ENCODE measurements at regions not wholly inside any gene's neighbourhood (a gene's known extent, or its start where the extent isn't known, plus 50 kb on each side); places are given as distances from the start of the nearest gene placed in this dataset.
"Not testable (repeated sequence)": the region's sequence is repeated elsewhere in the genome, so short reads cannot be mapped to it uniquely, and the experiment has no call there.

- H3K36me3 ChIP-seq: no peaks in the 10 kb centered on the region
- H3K4me1 ChIP-seq: no peaks in the 10 kb centered on the region
- H3K4me3 ChIP-seq (ENCODE audit: low read depth, low read length): no peak overlapping the region
- TF ChIP-seq CTCF (IDR thresholded peaks at IDR 0.05; ENCODE audit: low read depth, low read length): no peak
- H3K9me3 ChIP-seq: no peaks in the 10 kb centered on the region
- H3K27me3 ChIP-seq: no peaks in the 10 kb centered on the region
- no peak for DNase-seq
These were observed 332.0 kb upstream of the ARPP21 start for GRCh38 chr3:35307296-35307695.

- H3K27me3 ChIP-seq; H3K4me1 ChIP-seq; DNase-seq; H3K36me3 ChIP-seq; H3K4me3 ChIP-seq (ENCODE audit: low read depth, low read length); H3K9me3 ChIP-seq: not testable (repeated sequence)
These were observed 322.5 kb upstream of the ARPP21 start for GRCh38 chr3:35316841-35317240.

GRCh38 chr3:35320646-35321407, 318.5 kb upstream of the ARPP21 start:
- no peak overlapping the region for H3K4me3 ChIP-seq (ENCODE audit: low read depth, low read length)
- TF ChIP-seq CTCF (IDR thresholded peaks at IDR 0.05; ENCODE audit: low read depth, low read length): no peak
- no peaks in the 10 kb centered on the region for H3K9me3 ChIP-seq
- H3K27me3 ChIP-seq: no peaks in the 10 kb centered on the region
- no peaks in the 10 kb centered on the region for H3K4me1 ChIP-seq
- no peaks in the 10 kb centered on the region for H3K36me3 ChIP-seq
- no peak for DNase-seq

GRCh38 chr3:35322070-35322469, 317.3 kb upstream of the ARPP21 start:
- Histone ChIP-seq H3K27me3 (no peaks in the 10 kb centered on the region), H3K36me3 (no peaks in the 10 kb centered on the region), H3K4me3 (ENCODE audit: low read depth, low read length) (no peak overlapping the region), H3K4me1 (no peaks in the 10 kb centered on the region), H3K9me3 (no peaks in the 10 kb centered on the region)
- no peak for DNase-seq
- no peak for TF ChIP-seq CTCF (IDR thresholded peaks at IDR 0.05; ENCODE audit: low read depth, low read length)

- no peak for TF ChIP-seq CTCF (IDR thresholded peaks at IDR 0.05; ENCODE audit: low read depth, low read length)
- H3K4me3 ChIP-seq (ENCODE audit: low read depth, low read length): no peak overlapping the region
- H3K4me1 ChIP-seq: no peaks in the 10 kb centered on the region
- no peak for DNase-seq
- no peaks in the 10 kb centered on the region for H3K9me3 ChIP-seq
- H3K27me3 ChIP-seq: no peaks in the 10 kb centered on the region
- no peaks in the 10 kb centered on the region for H3K36me3 ChIP-seq
These were observed 303.6 kb upstream of the ARPP21 start for GRCh38 chr3:35335703-35336102.

- H3K27me3 ChIP-seq: no peaks in the 10 kb centered on the region
- no peaks in the 10 kb centered on the region for H3K9me3 ChIP-seq
- no peaks in the 10 kb centered on the region for H3K36me3 ChIP-seq
- no peak for DNase-seq
- no peak for TF ChIP-seq CTCF (IDR thresholded peaks at IDR 0.05; ENCODE audit: low read depth, low read length)
- H3K4me1 ChIP-seq: no peaks in the 10 kb centered on the region
- H3K4me3 ChIP-seq (ENCODE audit: low read depth, low read length): no peak overlapping the region
These were observed 302.7 kb upstream of the ARPP21 start for GRCh38 chr3:35336601-35337000.

All from BE2C (cell line).